Mesothelial cell of epicardium (in vitro differentiated cells): ENCODE measurements at regions not wholly inside any gene's neighbourhood (a gene's known extent, or its start where the extent isn't known, plus 50 kb on each side); places are given as distances from the start of the nearest gene placed in this dataset.

Experiments
- DNase-seq, 2 experiments: peaks; one replicate each; pipeline ENCODE4 v3.0.0; 2021; ENCODE audit warnings: low spot score in 2 of 2; ENCODE audit not compliant: unreplicated experiment in 2 of 2
- H3K27ac Mint-ChIP-seq: 2 replicates; pipeline ENCODE4 v1.8.0; 2021; ENCODE audit warnings: mixed read lengths
- H3K27me3 Mint-ChIP-seq: 2 replicates; pipeline ENCODE4 v1.8.0; 2021; ENCODE audit warnings: low read depth, mixed read lengths
- H3K36me3 Mint-ChIP-seq: 2 replicates; pipeline ENCODE4 v1.8.0; 2021; ENCODE audit warnings: mixed read lengths
- H3K4me1 Mint-ChIP-seq: 2 replicates; pipeline ENCODE4 v1.8.0; 2021; ENCODE audit warnings: mixed read lengths
- H3K4me3 Mint-ChIP-seq: 2 replicates; pipeline ENCODE4 v1.8.0; 2021; ENCODE audit warnings: mild to moderate bottlenecking, moderate library complexity, mixed read lengths
- H3K9me3 Mint-ChIP-seq: 2 replicates; pipeline ENCODE4 v1.8.0; 2021; ENCODE audit warnings: mixed read lengths
- TF ChIP-seq, protein P1 (sequence below): fragments of 200-600 bp; sonication (generic); IDR thresholded peaks from one replicate; pipeline ENCODE4 v1.5.0; 2021; ENCODE audit warnings: antibody characterized with exemption; ENCODE audit not compliant: unreplicated experiment

DNA sequence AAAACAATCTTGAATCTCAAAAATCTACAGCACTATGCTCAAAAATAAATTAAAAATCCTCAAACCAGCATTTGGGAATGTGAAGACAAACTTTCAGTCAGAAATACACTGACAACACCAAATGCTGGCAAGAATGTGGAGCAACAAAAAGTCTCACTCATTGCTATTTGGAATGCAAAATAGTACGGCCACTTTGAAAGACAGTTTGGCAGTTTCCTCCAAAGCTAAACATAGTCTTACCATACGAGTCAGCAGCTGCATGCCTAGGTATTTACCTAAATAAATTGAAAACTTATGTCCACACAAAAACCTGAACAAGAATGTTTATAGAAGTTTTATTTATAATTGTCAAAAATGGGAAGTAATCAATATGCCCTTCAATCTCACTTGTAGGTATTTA is 904.2 kb upstream of the LRRC4C start:
- no peaks in the 10 kb centered on the region for H3K36me3 Mint-ChIP-seq
- TF ChIP-seq, protein P1, sequence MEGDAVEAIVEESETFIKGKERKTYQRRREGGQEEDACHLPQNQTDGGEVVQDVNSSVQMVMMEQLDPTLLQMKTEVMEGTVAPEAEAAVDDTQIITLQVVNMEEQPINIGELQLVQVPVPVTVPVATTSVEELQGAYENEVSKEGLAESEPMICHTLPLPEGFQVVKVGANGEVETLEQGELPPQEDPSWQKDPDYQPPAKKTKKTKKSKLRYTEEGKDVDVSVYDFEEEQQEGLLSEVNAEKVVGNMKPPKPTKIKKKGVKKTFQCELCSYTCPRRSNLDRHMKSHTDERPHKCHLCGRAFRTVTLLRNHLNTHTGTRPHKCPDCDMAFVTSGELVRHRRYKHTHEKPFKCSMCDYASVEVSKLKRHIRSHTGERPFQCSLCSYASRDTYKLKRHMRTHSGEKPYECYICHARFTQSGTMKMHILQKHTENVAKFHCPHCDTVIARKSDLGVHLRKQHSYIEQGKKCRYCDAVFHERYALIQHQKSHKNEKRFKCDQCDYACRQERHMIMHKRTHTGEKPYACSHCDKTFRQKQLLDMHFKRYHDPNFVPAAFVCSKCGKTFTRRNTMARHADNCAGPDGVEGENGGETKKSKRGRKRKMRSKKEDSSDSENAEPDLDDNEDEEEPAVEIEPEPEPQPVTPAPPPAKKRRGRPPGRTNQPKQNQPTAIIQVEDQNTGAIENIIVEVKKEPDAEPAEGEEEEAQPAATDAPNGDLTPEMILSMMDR, result no peak
- H3K4me3 Mint-ChIP-seq, result no peak overlapping the region
- H3K9me3 Mint-ChIP-seq, result peaks cover 26% of the 10 kb centered on the region
- DNase-seq, result no peak
- H3K27ac Mint-ChIP-seq, result no peak overlapping the region
- H3K27me3 Mint-ChIP-seq, result no peaks in the 10 kb centered on the region
- no peaks in the 10 kb centered on the region for H3K4me1 Mint-ChIP-seq

- TF ChIP-seq, protein P1, result no peak
- H3K9me3 Mint-ChIP-seq, result peaks cover 8% of the 10 kb centered on the region
- DNase-seq, result no peak
- no peak overlapping the region for H3K27ac Mint-ChIP-seq
- no peak overlapping the region for H3K4me3 Mint-ChIP-seq
- H3K4me1 Mint-ChIP-seq, result no peaks in the 10 kb centered on the region
- H3K27me3 Mint-ChIP-seq, result no peaks in the 10 kb centered on the region
- H3K36me3 Mint-ChIP-seq, result no peaks in the 10 kb centered on the region
Observed at GRCh38 chr11:42390116-42390515, 921.7 kb upstream of the API5 start.

DNA sequence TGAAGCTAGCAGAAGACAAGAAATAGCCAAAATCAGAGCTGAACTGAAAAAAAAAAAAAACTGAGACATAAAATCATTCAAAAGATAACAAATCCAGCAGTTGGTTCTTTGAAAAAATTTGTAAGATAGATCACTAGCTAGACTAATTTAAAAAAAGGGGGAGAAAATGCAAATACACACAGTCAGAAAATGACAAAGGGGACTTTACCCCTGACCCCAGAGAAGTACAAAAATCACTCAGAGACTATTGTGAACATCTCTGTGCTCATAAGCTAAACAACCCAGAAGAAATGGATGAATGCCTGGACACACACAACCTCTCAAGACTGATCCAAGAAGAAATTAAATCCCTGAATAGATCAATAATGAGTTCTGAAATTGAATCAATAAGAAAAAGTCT is 914.3 kb upstream of the API5 start:
- Mint-ChIP-seq H3K27me3 (no peaks in the 10 kb centered on the region), H3K4me1 (no peaks in the 10 kb centered on the region), H3K27ac (no peak overlapping the region), H3K4me3 (no peak overlapping the region), H3K9me3 (peaks cover 14% of the 10 kb centered on the region), H3K36me3 (no peaks in the 10 kb centered on the region)
- TF ChIP-seq, protein P1, result no peak
- DNase-seq, result no peak

- no peak for DNase-seq
- Mint-ChIP-seq H3K9me3 (no peaks in the 10 kb centered on the region), H3K27ac (no peak overlapping the region), H3K4me3 (no peak overlapping the region), H3K36me3 (no peaks in the 10 kb centered on the region), H3K4me1 (peaks cover 3% of the 10 kb centered on the region), H3K27me3 (no peaks in the 10 kb centered on the region)
- TF ChIP-seq, protein P1, result no peak
Observed at GRCh38 chr11:42407341-42407740, 904.5 kb upstream of the API5 start.

- Mint-ChIP-seq H3K9me3 (no peaks in the 10 kb centered on the region), H3K36me3 (no peaks in the 10 kb centered on the region), H3K4me3 (no peak overlapping the region), H3K27me3 (no peaks in the 10 kb centered on the region), H3K27ac (no peak overlapping the region), H3K4me1 (peaks cover 3% of the 10 kb centered on the region)
- TF ChIP-seq, protein P1, result no peak
- no peak for DNase-seq
Observed at GRCh38 chr11:42410251-42410955, 901.4 kb upstream of the API5 start.
